DOHH2 (cell line): ENCODE measurements at regions not wholly inside any gene's neighbourhood (a gene's known extent, or its start where the extent isn't known, plus 50 kb on each side); places are given as distances from the start of the nearest gene placed in this dataset.

Experiments
- H3F3A ChIP-seq: fragments of 200-600 bp; sonication (generic), shearing (Covaris generic); 2 replicates; pipeline ENCODE4 v1.6.0; 2016; ENCODE audit warnings: antibody characterized with exemption, mild to moderate bottlenecking; ENCODE audit not compliant: control insufficient read depth, insufficient read depth
- H3K27ac ChIP-seq: fragments of 200-600 bp; sonication (generic); 2 replicates; pipeline ENCODE4 v1.5.1; 2014; ENCODE audit warnings: low read depth, mild to moderate bottlenecking, low read length, moderate library complexity
- H3K27me3 ChIP-seq: fragments of 200-600 bp; sonication (generic); 2 replicates; pipeline ENCODE4 v1.6.1; 2014; ENCODE audit warnings: mild to moderate bottlenecking, low read length, mixed read lengths; ENCODE audit not compliant: control insufficient read depth
- H3K36me3 ChIP-seq: fragments of 200-600 bp; sonication (generic); 2 replicates; pipeline ENCODE4 v1.6.1; 2014; ENCODE audit warnings: mild to moderate bottlenecking, low read length, moderate library complexity, mixed read lengths; ENCODE audit not compliant: control insufficient read depth
- H3K4me1 ChIP-seq: fragments of 200-600 bp; sonication (generic); 2 replicates; pipeline ENCODE4 v1.6.1; 2014; ENCODE audit warnings: mild to moderate bottlenecking, low read length, mixed read lengths; ENCODE audit not compliant: control insufficient read depth
- H3K4me2 ChIP-seq: fragments of 200-600 bp; sonication (generic); 2 replicates; pipeline ENCODE4 v1.6.0; 2014; ENCODE audit warnings: mild to moderate bottlenecking, low read length, moderate library complexity
- H3K4me3 ChIP-seq: fragments of 200-600 bp; sonication (generic); 2 replicates; pipeline ENCODE4 v1.5.1; 2014; ENCODE audit warnings: mild to moderate bottlenecking, low read length, mixed read lengths
- H3K79me2 ChIP-seq: fragments of 200-600 bp; sonication (generic); 2 replicates; pipeline ENCODE4 v1.6.1; 2014; ENCODE audit warnings: mild to moderate bottlenecking, low read length, mixed read lengths; ENCODE audit not compliant: control insufficient read depth
- H3K9me2 ChIP-seq: fragments of 200-600 bp; sonication (generic); replicated peaks from 2 replicates; pipeline ENCODE4 v1.6.1; 2014; ENCODE audit warnings: mild to moderate bottlenecking, low read length, mixed read lengths; ENCODE audit not compliant: control insufficient read depth
- H3K9me3 ChIP-seq: fragments of 200-600 bp; sonication (generic); 2 replicates; pipeline ENCODE4 v1.6.1; 2014; ENCODE audit warnings: antibody characterized with exemption, low read length, mixed read lengths; ENCODE audit not compliant: control insufficient read depth, insufficient read depth
- H4K20me1 ChIP-seq: fragments of 200-600 bp; sonication (generic); 2 replicates; pipeline ENCODE4 v1.6.0; 2014; ENCODE audit warnings: low read depth, mild to moderate bottlenecking, antibody characterized with exemption, low read length, moderate library complexity; ENCODE audit not compliant: control insufficient read depth, insufficient read depth
- CTCF ChIP-seq: fragments of 200-600 bp; sonication (generic); IDR thresholded peaks from one replicate; pipeline ENCODE4 v1.5.1; 2014; ENCODE audit warnings: antibody characterized with exemption, mild to moderate bottlenecking, low read depth, low read length; ENCODE audit not compliant: poor library complexity, severe bottlenecking
- EZH2phosphoT487 ChIP-seq: fragments of 200-600 bp; sonication (generic); IDR thresholded peaks from 2 replicates; pipeline ENCODE4 v1.6.1; 2017; ENCODE audit warnings: borderline replicate concordance, mild to moderate bottlenecking, antibody characterized with exemption, low read length, moderate library complexity, mixed read lengths

GRCh38 chr7:153541903-153542302 lies 510.3 kb upstream of the DPP6 start:
- Histone ChIP-seq H3K9me2 (no peaks in the 10 kb centered on the region), H3K4me3 (no peak overlapping the region), H3K27ac (no peak overlapping the region), H3K79me2 (no peaks in the 10 kb centered on the region), H3F3A (no peaks in the 10 kb centered on the region), H3K4me1 (no peaks in the 10 kb centered on the region), H3K36me3 (no peaks in the 10 kb centered on the region), H3K27me3 (no peaks in the 10 kb centered on the region), H3K9me3 (no peaks in the 10 kb centered on the region), H3K4me2 (no peak overlapping the region), H4K20me1 (no peaks in the 10 kb centered on the region)
- TF ChIP-seq CTCF, result no peak
- TF ChIP-seq EZH2phosphoT487, result no peak

- Histone ChIP-seq H3K4me2 (no peak overlapping the region), H3K79me2 (no peaks in the 10 kb centered on the region), H3K36me3 (no peaks in the 10 kb centered on the region), H3K27ac (no peak overlapping the region), H4K20me1 (no peaks in the 10 kb centered on the region), H3K9me3 (no peaks in the 10 kb centered on the region), H3K4me3 (no peak overlapping the region), H3F3A (no peaks in the 10 kb centered on the region), H3K27me3 (no peaks in the 10 kb centered on the region), H3K4me1 (no peaks in the 10 kb centered on the region), H3K9me2 (no peaks in the 10 kb centered on the region)
- no peak for TF ChIP-seq CTCF
- no peak for TF ChIP-seq EZH2phosphoT487
These were observed 509.0 kb upstream of the DPP6 start for GRCh38 chr7:153543232-153543631.

- Histone ChIP-seq H3K9me3 (no peaks in the 10 kb centered on the region), H3F3A (no peaks in the 10 kb centered on the region), H3K4me2 (no peak overlapping the region), H3K27me3 (no peaks in the 10 kb centered on the region), H3K4me1 (no peaks in the 10 kb centered on the region), H3K4me3 (no peak overlapping the region), H3K36me3 (no peaks in the 10 kb centered on the region), H3K79me2 (no peaks in the 10 kb centered on the region), H4K20me1 (no peaks in the 10 kb centered on the region), H3K27ac (no peak overlapping the region), H3K9me2 (no peaks in the 10 kb centered on the region)
- TF ChIP-seq CTCF (no peak), EZH2phosphoT487 (no peak)
These were observed 502.0 kb upstream of the DPP6 start for GRCh38 chr7:153550173-153550572.

GRCh38 chr7:153564391-153564790 lies 487.8 kb upstream of the DPP6 start:
- Histone ChIP-seq H3K9me3 (peaks cover 14% of the 10 kb centered on the region), H3F3A (no peaks in the 10 kb centered on the region), H3K79me2 (no peaks in the 10 kb centered on the region), H3K4me1 (no peaks in the 10 kb centered on the region), H3K27ac (no peak overlapping the region), H3K27me3 (no peaks in the 10 kb centered on the region), H3K36me3 (no peaks in the 10 kb centered on the region), H4K20me1 (no peaks in the 10 kb centered on the region), H3K9me2 (no peaks in the 10 kb centered on the region; the same call in 1 of the 2 replicates), H3K4me2 (no peak overlapping the region), H3K4me3 (no peak overlapping the region)
- no peak for TF ChIP-seq EZH2phosphoT487
- no peak for TF ChIP-seq CTCF
